A549 (cell line): ENCODE measurements at regions not wholly inside any gene's neighbourhood (a gene's known extent, or its start where the extent isn't known, plus 50 kb on each side); places are given as distances from the start of the nearest gene placed in this dataset.

Source experiments
- ATAC-seq, 2 experiments: fragments of 200-7000 bp in 1 of 2; fragments of >200 bp in 1 of 2; cut with Nextera tagmentation in 1 of 2; cut with Tn5 transposase in 1 of 2; 3 replicates each; pipeline versions ENCODE4 v1.8.0 to v1.9.1; 2018 to 2020; ENCODE audit warnings: mild to moderate bottlenecking in 1 of 2, moderate library complexity in 1 of 2
- CTCF ChIA-PET: fragments of 300-600 bp; sonication (Branson Sonifier 250); formaldehyde crosslinking; extraction: SDS; loops from one replicate; lab custom pipeline; 2021; ENCODE audit warnings: antibody characterized with exemption, inconsistent platforms; lab: Yijun Ruan, JAX
- POLR2A ChIA-PET: fragments of 350-600 bp; formaldehyde crosslinking; extraction: SDS; loops from one replicate; lab custom pipeline; 2021; ENCODE audit warnings: antibody characterized with exemption, inconsistent platforms; lab: Yijun Ruan, JAX
- DNase-seq, 2 experiments: peaks; one replicate each; pipeline versions ENCODE4 v3.0.0 to v3.0.0-alpha.2; 2011 to 2016; ENCODE audit warnings: low read depth in 1 of 2, low spot score in 1 of 2
- FAIRE-seq: peaks from 2 replicates; lab custom pipeline; 2011; peaks lifted over from hg19 to GRCh38; lab: Jason Lieb, UNC
- H3K27ac ChIP-seq, 2 experiments: fragments of >200 bp; sonication (Bioruptor Twin); formaldehyde crosslinking; 3 replicates each; pipeline ENCODE4 v1.5.1; 2016 to 2017
- H3K4me1 ChIP-seq: fragments of >200 bp; sonication (Bioruptor Twin); formaldehyde crosslinking; 3 replicates; pipeline ENCODE4 v1.6.1; 2016
- H3K4me2 ChIP-seq: fragments of >200 bp; sonication (Bioruptor Twin); formaldehyde crosslinking; 3 replicates; pipeline ENCODE4 v1.6.1; 2016
- H3K4me3 ChIP-seq: fragments of >200 bp; sonication (Bioruptor Twin); formaldehyde crosslinking; 3 replicates; pipeline ENCODE4 v1.5.1; 2016
- H3K9me3 ChIP-seq: fragments of >200 bp; sonication (Bioruptor Twin); formaldehyde crosslinking; 3 replicates; pipeline ENCODE4 v1.6.1; 2016
- BHLHE40 ChIP-seq: IDR thresholded peaks from 2 replicates; pipeline ENCODE4 v1.6.1; 2012; ENCODE audit warnings: low read depth, low read length, inconsistent platforms
- CBX2 ChIP-seq: fragments of 200-600 bp; sonication (generic); IDR thresholded peaks from 2 replicates; pipeline ENCODE4 v1.6.1; 2016; ENCODE audit warnings: low read depth, mild to moderate bottlenecking, borderline replicate concordance
- CBX8 ChIP-seq: fragments of 200-600 bp; sonication (generic); IDR thresholded peaks from 2 replicates; pipeline ENCODE4 v1.6.1; 2016
- CEBPB ChIP-seq, 2 experiments: fragments of >200 bp in 1 of 2; sonication (Bioruptor Twin) in 1 of 2; formaldehyde crosslinking in 1 of 2; IDR thresholded peaks; 2 replicates each; pipeline ENCODE4 v1.6.1; 2012 to 2016
- CHD2 ChIP-seq: fragments of 150-350 bp; IDR thresholded peaks from 2 replicates; pipeline ENCODE4 v1.6.1; 2014; ENCODE audit warnings: low read length; ENCODE audit not compliant: partially characterized antibody
- CHD4 ChIP-seq: fragments of 200-600 bp; sonication (generic); IDR thresholded peaks from 2 replicates; pipeline ENCODE4 v1.6.1; 2016; ENCODE audit warnings: antibody characterized with exemption, mild to moderate bottlenecking, borderline replicate concordance
- EHF ChIP-seq: fragments of 250-450 bp; sonication (Bioruptor Pico); IDR thresholded peaks from 2 replicates; pipeline ENCODE4 v1.5.0; 2020; ENCODE audit warnings: mild to moderate bottlenecking
- EHMT2 ChIP-seq: fragments of 200-600 bp; sonication (generic); IDR thresholded peaks from 2 replicates; pipeline ENCODE4 v1.6.1; 2016; ENCODE audit warnings: antibody characterized with exemption, low read depth, mild to moderate bottlenecking, moderate library complexity
- ESRRA ChIP-seq: fragments of 150-350 bp; IDR thresholded peaks from 2 replicates; pipeline ENCODE4 v1.6.1; 2014; ENCODE audit warnings: mild to moderate bottlenecking, low read length, borderline replicate concordance
- FOSL2 ChIP-seq, 2 experiments: fragments of 450-650 bp in 1 of 2; fragments of >200 bp in 1 of 2; sonication (Bioruptor Twin) in 1 of 2; formaldehyde crosslinking; IDR thresholded peaks; 2 replicates each; pipeline versions ENCODE4 v1.5.0 to v1.6.1; 2016 to 2020; ENCODE audit warnings: mild to moderate bottlenecking in 1 of 2, moderate library complexity in 1 of 2
- FOXS1 ChIP-seq: fragments of 250-450 bp; sonication (Bioruptor Pico); IDR thresholded peaks from 2 replicates; pipeline ENCODE4 v1.5.0; 2020; ENCODE audit warnings: mild to moderate bottlenecking, moderate library complexity
- HEYL ChIP-seq: fragments of 250-450 bp; sonication (Bioruptor Pico); IDR thresholded peaks from 2 replicates; pipeline ENCODE4 v1.8.0; 2021; ENCODE audit warnings: mild to moderate bottlenecking, moderate library complexity
- HOXA7 ChIP-seq: fragments of 250-450 bp; sonication (Bioruptor Pico); IDR thresholded peaks from 2 replicates; pipeline ENCODE4 v1.5.0; 2020; ENCODE audit warnings: mild to moderate bottlenecking, moderate library complexity
- HOXB5 ChIP-seq: fragments of 250-450 bp; sonication (Bioruptor Pico); IDR thresholded peaks from 2 replicates; pipeline ENCODE4 v1.5.0; 2020; ENCODE audit warnings: mild to moderate bottlenecking, moderate library complexity
- KDM1A ChIP-seq: fragments of 200-600 bp; sonication (generic); IDR thresholded peaks from 2 replicates; pipeline ENCODE4 v1.6.1; 2016; ENCODE audit warnings: low read depth, mild to moderate bottlenecking
- MYC ChIP-seq: IDR thresholded peaks from 2 replicates; pipeline ENCODE4 v1.6.1; 2012; ENCODE audit warnings: mild to moderate bottlenecking, inconsistent platforms, low read length, improper control_type of control experiment, borderline replicate concordance
- NFE2L2 ChIP-seq: fragments of 150-350 bp; conservative IDR thresholded peaks from 2 replicates; pipeline ENCODE4 v1.6.1; 2014; ENCODE audit warnings: low read length
- NPAS2 ChIP-seq: fragments of 250-450 bp; sonication (Bioruptor Pico); IDR thresholded peaks from 2 replicates; pipeline ENCODE4 v1.8.0; 2022; ENCODE audit warnings: mild to moderate bottlenecking, moderate library complexity, borderline replicate concordance
- PHF8 ChIP-seq: fragments of 200-600 bp; sonication (generic); IDR thresholded peaks from 2 replicates; pipeline ENCODE4 v1.6.1; 2016; ENCODE audit warnings: low read depth, mild to moderate bottlenecking, antibody characterized with exemption, moderate library complexity, borderline replicate concordance
- POLR2AphosphoS2 ChIP-seq: conservative IDR thresholded peaks from 2 replicates; pipeline ENCODE4 v1.6.1; 2012; ENCODE audit warnings: low read length, improper control_type of control experiment, inconsistent platforms
- RARB ChIP-seq: fragments of 250-450 bp; sonication (Bioruptor Pico); IDR thresholded peaks from 2 replicates; pipeline ENCODE4 v1.8.0; 2021; ENCODE audit warnings: mild to moderate bottlenecking, moderate library complexity
- RCOR1 ChIP-seq: fragments of 150-350 bp; IDR thresholded peaks from 2 replicates; pipeline ENCODE4 v1.6.1; 2014; ENCODE audit warnings: antibody characterized with exemption, low read length, low read depth
- RFX5 ChIP-seq: fragments of 450-650 bp; IDR thresholded peaks from 2 replicates; pipeline ENCODE4 v1.7.1; 2014; ENCODE audit warnings: antibody characterized with exemption, mild to moderate bottlenecking, moderate library complexity
- RNF2 ChIP-seq: fragments of 200-600 bp; sonication (generic); IDR thresholded peaks from 2 replicates; pipeline ENCODE4 v1.6.1; 2016; ENCODE audit warnings: low read depth, mild to moderate bottlenecking, antibody characterized with exemption, moderate library complexity, borderline replicate concordance
- SMC3 ChIP-seq: fragments of >200 bp; sonication (Bioruptor Twin); formaldehyde crosslinking; IDR thresholded peaks from 3 replicates; pipeline ENCODE4 v1.6.1; 2018; ENCODE audit warnings: inconsistent platforms
- SREBF2 ChIP-seq: fragments of 450-650 bp; IDR thresholded peaks from 2 replicates; pipeline ENCODE4 v1.6.1; 2014; ENCODE audit warnings: mild to moderate bottlenecking, moderate library complexity
- WGBS: methylation state at CpG from one replicate; pipeline ENCODE4 v1.1.6; 2017; ENCODE audit errors: missing lambda C conversion rate; 5-methylcytosine and 5-hydroxymethylcytosine counted together
- TF ChIP-seq, protein P1 (sequence below): IDR thresholded peaks from 2 replicates; pipeline ENCODE4 v1.6.1; 2012; ENCODE audit warnings: low read depth, borderline replicate concordance
- TF ChIP-seq, protein P2 (sequence below): IDR thresholded peaks from 2 replicates; pipeline ENCODE4 v1.6.1; 2012
- TF ChIP-seq, protein P3 (sequence below): fragments of 450-650 bp; IDR thresholded peaks from 2 replicates; pipeline ENCODE4 v1.6.1; 2014; ENCODE audit warnings: antibody characterized with exemption
- TF ChIP-seq, protein P4 (sequence below): fragments of 250-450 bp; sonication (Bioruptor Pico); IDR thresholded peaks from 2 replicates; pipeline ENCODE4 v1.5.0; 2021; ENCODE audit warnings: mild to moderate bottlenecking, moderate library complexity, borderline replicate concordance
- TF ChIP-seq, protein P5 (sequence below): IDR thresholded peaks from 2 replicates; pipeline ENCODE4 v1.6.1; 2012

DNA sequence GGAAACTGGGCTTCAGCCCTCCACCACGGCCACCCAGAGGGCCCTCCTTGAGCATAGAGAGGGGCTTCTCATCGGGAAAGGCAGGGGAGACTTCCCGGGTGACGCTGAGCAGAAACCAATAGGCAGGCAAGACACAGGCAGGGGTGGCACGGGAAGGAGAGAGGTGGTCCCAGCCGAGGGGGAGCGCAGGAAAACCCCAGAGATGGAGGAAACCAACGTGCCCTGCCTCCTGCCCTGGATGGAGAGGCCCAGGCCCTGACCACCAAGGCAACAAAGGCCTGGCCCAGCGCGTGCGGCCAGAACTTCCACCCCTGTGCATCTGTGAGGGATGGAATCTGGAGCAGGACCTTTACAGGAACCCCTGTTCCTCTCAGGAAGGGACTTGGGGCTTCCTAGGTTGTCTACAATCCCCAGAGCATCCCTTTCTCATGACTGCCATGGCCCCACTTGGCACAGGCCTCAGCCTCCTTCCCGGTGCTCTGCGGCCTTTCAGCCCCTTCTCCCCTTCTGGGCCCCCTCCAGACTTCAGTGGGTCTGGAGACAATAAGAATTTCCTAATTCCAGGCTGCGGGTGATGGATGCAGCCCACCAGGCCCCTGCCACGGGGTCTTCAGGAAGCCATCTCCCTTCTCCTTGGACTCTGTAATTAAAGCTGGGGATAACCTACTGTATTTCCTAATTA, 137.0 kb upstream of the RET start:
- Histone ChIP-seq H3K4me1 (no peaks in the 10 kb centered on the region), H3K9me3 (no peaks in the 10 kb centered on the region), H3K27ac (no peak overlapping the region), H3K4me2 (no peak overlapping the region), H3K4me3 (no peak overlapping the region)
- TF ChIP-seq PHF8 (no peak), RARB (CRISPR knock-in tag) (no peak), EHMT2 (no peak), RNF2 (no peak), MYC (no peak), POLR2AphosphoS2 (no peak), NFE2L2 (no peak), FOSL2 (IDR thresholded peaks at IDR 0.05) (no peak), FOSL2 (CRISPR knock-in tag; IDR thresholded peaks at IDR 0.05) (no peak), SREBF2 (no peak), HEYL (CRISPR knock-in tag) (no peak), HOXA7 (no peak), CEBPB (IDR thresholded peaks at IDR 0.05) (no peak), CHD4 (no peak)
- TF ChIP-seq, protein P1, sequence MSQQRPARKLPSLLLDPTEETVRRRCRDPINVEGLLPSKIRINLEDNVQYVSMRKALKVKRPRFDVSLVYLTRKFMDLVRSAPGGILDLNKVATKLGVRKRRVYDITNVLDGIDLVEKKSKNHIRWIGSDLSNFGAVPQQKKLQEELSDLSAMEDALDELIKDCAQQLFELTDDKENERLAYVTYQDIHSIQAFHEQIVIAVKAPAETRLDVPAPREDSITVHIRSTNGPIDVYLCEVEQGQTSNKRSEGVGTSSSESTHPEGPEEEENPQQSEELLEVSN, result no peak
- TF ChIP-seq, protein P2, sequence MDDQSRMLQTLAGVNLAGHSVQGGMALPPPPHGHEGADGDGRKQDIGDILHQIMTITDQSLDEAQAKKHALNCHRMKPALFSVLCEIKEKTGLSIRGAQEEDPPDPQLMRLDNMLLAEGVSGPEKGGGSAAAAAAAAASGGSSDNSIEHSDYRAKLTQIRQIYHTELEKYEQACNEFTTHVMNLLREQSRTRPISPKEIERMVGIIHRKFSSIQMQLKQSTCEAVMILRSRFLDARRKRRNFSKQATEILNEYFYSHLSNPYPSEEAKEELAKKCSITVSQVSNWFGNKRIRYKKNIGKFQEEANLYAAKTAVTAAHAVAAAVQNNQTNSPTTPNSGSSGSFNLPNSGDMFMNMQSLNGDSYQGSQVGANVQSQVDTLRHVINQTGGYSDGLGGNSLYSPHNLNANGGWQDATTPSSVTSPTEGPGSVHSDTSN, result no peak
- TF ChIP-seq, protein P3, sequence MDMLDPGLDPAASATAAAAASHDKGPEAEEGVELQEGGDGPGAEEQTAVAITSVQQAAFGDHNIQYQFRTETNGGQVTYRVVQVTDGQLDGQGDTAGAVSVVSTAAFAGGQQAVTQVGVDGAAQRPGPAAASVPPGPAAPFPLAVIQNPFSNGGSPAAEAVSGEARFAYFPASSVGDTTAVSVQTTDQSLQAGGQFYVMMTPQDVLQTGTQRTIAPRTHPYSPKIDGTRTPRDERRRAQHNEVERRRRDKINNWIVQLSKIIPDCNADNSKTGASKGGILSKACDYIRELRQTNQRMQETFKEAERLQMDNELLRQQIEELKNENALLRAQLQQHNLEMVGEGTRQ, result no peak
- TF ChIP-seq, protein P4, sequence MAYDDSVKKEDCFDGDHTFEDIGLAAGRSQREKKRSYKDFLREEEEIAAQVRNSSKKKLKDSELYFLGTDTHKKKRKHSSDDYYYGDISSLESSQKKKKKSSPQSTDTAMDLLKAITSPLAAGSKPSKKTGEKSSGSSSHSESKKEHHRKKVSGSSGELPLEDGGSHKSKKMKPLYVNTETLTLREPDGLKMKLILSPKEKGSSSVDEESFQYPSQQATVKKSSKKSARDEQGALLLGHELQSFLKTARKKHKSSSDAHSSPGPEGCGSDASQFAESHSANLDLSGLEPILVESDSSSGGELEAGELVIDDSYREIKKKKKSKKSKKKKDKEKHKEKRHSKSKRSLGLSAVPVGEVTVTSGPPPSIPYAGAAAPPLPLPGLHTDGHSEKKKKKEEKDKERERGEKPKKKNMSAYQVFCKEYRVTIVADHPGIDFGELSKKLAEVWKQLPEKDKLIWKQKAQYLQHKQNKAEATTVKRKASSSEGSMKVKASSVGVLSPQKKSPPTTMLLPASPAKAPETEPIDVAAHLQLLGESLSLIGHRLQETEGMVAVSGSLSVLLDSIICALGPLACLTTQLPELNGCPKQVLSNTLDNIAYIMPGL (CRISPR knock-in tag), result no peak
- no peak for ATAC-seq
- no peak for DNase-seq
- ChIA-PET POLR2A (no interaction called here), CTCF (no interaction called here)
- 18% methylated on average over 12 of the region's 15 CpGs for WGBS
- FAIRE-seq, result no peak

DNA sequence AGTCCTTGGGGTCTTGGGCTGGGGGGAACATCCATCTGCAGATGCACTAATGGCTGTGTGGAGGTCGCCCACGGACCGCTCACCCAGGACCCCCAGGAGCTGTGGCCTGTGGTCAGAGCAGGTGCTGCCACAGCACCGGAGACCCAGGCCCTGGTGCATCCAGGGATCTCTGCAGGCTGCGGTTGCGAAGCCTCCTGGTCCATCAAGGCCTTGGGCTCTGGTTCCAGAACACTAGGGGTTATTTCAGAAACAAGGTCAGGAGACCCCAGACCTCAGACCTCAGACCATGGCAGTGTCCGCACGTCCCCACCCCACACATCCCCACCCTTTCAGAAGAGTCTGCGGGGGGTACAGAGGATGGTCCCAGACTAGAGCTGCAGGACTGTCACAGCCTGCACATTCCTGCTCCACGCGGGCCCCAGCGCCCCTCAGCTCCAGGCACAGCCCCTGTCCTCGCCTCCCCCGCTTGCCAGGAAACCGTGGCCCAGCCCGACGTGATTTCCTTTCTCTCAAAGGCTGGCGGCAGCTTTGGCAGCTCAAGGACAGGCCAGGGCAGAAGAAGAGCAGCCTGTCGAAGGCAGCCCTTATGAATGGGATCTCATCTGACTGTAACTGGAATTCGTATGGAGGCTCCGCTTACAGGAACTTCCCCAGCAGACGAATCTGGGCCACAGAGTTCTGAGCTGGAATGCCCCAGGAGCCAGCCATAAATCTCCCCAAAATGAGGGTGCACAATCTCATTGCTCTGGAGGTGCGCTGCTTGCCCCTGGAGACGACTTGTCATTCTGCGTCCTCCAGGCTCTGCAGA, 136.2 kb upstream of the RET start:
- ATAC-seq (no peak), DNase-seq (no peak), FAIRE-seq (no peak)
- no peak overlapping the region for H3K27ac ChIP-seq
- H3K4me3 ChIP-seq, result no peak overlapping the region
- H3K4me1 ChIP-seq, result no peaks in the 10 kb centered on the region
- POLR2A ChIA-PET, result no interaction called here
- CTCF ChIA-PET, result no interaction called here
- TF ChIP-seq CBX2, result no peak
- no peak for TF ChIP-seq EHF (CRISPR knock-in tag)
- no peak for TF ChIP-seq MYC
- TF ChIP-seq, protein P1, result no peak
- TF ChIP-seq CBX8, result no peak
- no peak for TF ChIP-seq RNF2
- no peak for TF ChIP-seq FOXS1 (CRISPR knock-in tag)
- no peak for TF ChIP-seq KDM1A
- TF ChIP-seq, protein P5, sequence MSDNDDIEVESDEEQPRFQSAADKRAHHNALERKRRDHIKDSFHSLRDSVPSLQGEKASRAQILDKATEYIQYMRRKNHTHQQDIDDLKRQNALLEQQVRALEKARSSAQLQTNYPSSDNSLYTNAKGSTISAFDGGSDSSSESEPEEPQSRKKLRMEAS, result no peak
- TF ChIP-seq HOXB5 (CRISPR knock-in tag), result no peak
- no peak for TF ChIP-seq BHLHE40
- TF ChIP-seq NPAS2 (CRISPR knock-in tag), result no peak
- TF ChIP-seq RFX5, result no peak
- no peak for TF ChIP-seq ESRRA
- no peak for TF ChIP-seq CHD2
- no peak for TF ChIP-seq RCOR1
- TF ChIP-seq SMC3, result no peak
- 59% methylated on average over 14 of the region's 25 CpGs for WGBS
- no peaks in the 10 kb centered on the region for H3K9me3 ChIP-seq
- H3K4me2 ChIP-seq, result no peak overlapping the region
